HFFc6 (cell line): ENCODE measurements at regions not wholly inside any gene's neighbourhood (a gene's known extent, or its start where the extent isn't known, plus 50 kb on each side); places are given as distances from the start of the nearest gene placed in this dataset.

Experiments
- DNase-seq: peaks from one replicate; pipeline ENCODE4 v3.0.0-alpha.2; 2018
- H3K27ac Mint-ChIP-seq: 2 replicates; pipeline ENCODE4 v1.8.0; 2020; ENCODE audit warnings: mild to moderate bottlenecking, mixed read lengths
- H3K27me3 Mint-ChIP-seq: 2 replicates; pipeline ENCODE4 v1.8.0; 2021; ENCODE audit warnings: mild to moderate bottlenecking, moderate library complexity, mixed read lengths; ENCODE audit not compliant: insufficient read depth
- H3K36me3 Mint-ChIP-seq: 2 replicates; pipeline ENCODE4 v1.8.0; 2021; ENCODE audit warnings: low read depth, mixed read lengths
- H3K4me1 Mint-ChIP-seq: 2 replicates; pipeline ENCODE4 v1.8.0; 2020; ENCODE audit warnings: low read depth, mixed read lengths
- H3K4me3 Mint-ChIP-seq: 2 replicates; pipeline ENCODE4 v1.8.0; 2020; ENCODE audit warnings: mild to moderate bottlenecking, moderate library complexity, mixed read lengths
- H3K9me3 Mint-ChIP-seq: 2 replicates; pipeline ENCODE4 v1.8.0; 2020; ENCODE audit warnings: mild to moderate bottlenecking, mixed read lengths
- TF ChIP-seq, protein P1 (sequence below): fragments of 200-600 bp; sonication (generic); IDR thresholded peaks from 2 replicates; pipeline ENCODE4 v1.5.0; 2021; ENCODE audit warnings: antibody characterized with exemption, mild to moderate bottlenecking

DNA sequence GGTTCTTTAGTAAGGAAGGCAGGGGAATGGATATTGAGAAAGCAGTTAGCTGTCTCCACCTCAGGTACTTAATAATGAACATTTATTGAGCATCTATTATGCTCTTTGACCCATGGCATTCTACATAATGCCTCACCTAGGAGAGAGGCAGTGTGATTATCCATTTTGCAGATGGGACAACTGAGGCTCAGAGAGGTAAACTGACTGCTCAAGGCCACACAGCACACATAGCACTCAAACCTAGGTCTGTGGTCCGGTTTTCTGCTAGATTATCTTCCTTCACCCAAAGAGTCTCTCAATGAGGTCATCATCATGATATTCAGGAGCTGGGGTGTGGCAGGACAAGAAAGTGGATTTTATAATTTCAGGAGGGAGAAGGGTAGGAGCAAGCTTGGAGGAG lies 199.1 kb upstream of the LHX5 start:
- no peak for DNase-seq
- TF ChIP-seq, protein P1, sequence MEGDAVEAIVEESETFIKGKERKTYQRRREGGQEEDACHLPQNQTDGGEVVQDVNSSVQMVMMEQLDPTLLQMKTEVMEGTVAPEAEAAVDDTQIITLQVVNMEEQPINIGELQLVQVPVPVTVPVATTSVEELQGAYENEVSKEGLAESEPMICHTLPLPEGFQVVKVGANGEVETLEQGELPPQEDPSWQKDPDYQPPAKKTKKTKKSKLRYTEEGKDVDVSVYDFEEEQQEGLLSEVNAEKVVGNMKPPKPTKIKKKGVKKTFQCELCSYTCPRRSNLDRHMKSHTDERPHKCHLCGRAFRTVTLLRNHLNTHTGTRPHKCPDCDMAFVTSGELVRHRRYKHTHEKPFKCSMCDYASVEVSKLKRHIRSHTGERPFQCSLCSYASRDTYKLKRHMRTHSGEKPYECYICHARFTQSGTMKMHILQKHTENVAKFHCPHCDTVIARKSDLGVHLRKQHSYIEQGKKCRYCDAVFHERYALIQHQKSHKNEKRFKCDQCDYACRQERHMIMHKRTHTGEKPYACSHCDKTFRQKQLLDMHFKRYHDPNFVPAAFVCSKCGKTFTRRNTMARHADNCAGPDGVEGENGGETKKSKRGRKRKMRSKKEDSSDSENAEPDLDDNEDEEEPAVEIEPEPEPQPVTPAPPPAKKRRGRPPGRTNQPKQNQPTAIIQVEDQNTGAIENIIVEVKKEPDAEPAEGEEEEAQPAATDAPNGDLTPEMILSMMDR: no peak
- no peaks in the 10 kb centered on the region for H3K36me3 Mint-ChIP-seq
- no peak overlapping the region for H3K4me3 Mint-ChIP-seq
- peaks cover 40% of the 10 kb centered on the region for H3K27me3 Mint-ChIP-seq
- H3K4me1 Mint-ChIP-seq: no peaks in the 10 kb centered on the region
- no peak overlapping the region for H3K27ac Mint-ChIP-seq
- no peaks in the 10 kb centered on the region for H3K9me3 Mint-ChIP-seq

DNA sequence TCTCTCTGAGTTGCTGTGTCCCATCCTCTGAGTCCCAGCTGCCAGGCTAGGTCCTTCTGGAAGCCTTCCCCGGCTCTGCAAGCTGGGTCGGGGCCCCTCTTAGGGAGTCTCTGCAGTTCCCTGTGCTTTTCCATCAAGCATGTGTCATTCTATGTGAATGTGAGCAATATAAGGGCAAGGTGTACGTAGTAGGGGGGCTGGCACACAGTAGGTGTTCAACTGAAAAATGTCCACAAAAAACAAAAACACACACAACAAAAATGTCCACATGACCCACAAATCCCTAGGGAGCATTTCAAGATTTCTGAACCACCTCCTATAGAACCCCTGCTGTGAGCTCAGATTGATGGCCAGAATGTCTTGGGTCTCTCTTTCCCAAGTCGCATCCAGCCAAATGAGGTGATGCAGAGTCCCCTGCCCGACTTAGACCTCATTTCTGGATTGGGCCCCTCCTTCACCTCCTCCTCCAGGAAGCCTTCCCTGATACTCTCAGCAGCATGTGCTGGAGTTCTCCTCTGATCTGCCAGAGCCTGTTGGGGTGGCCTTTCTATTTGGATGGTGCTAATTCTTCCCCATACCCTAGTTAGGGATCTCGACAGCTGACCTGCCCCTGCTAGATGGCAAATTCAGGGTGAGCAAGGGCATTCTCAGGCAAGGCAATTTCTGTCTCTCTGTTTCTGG lies 196.1 kb upstream of the LHX5 start:
- Mint-ChIP-seq H3K27me3 (peaks cover 21% of the 10 kb centered on the region), H3K9me3 (no peaks in the 10 kb centered on the region), H3K4me3 (no peak overlapping the region), H3K36me3 (no peaks in the 10 kb centered on the region), H3K27ac (no peak overlapping the region), H3K4me1 (no peaks in the 10 kb centered on the region)
- DNase-seq: no peak
- TF ChIP-seq, protein P1: no peak

DNA sequence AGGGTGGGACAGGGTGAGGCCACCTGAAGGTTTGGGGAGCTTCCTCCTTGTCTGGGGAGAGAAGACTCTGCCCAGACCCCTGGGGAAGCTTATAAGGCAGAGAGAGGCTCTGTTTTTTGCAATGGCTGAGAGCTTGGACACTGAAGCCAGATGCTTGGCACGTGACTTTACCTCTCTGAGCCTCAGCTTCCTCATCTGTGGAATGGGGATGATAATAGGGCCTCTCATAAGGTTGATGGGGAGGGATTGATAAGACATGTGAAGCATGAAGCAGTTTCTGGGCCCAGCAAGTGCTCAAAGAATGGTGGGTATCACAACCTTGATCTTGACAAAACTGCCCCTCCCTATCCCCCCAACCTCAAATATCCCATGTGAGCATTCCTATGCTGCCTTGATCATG lies 195.4 kb upstream of the LHX5 start:
- TF ChIP-seq, protein P1: no peak
- DNase-seq: no peak
- Mint-ChIP-seq H3K9me3 (no peaks in the 10 kb centered on the region), H3K27ac (no peak overlapping the region), H3K4me3 (no peak overlapping the region), H3K36me3 (no peaks in the 10 kb centered on the region), H3K27me3 (peaks cover 25% of the 10 kb centered on the region), H3K4me1 (no peaks in the 10 kb centered on the region)

DNA sequence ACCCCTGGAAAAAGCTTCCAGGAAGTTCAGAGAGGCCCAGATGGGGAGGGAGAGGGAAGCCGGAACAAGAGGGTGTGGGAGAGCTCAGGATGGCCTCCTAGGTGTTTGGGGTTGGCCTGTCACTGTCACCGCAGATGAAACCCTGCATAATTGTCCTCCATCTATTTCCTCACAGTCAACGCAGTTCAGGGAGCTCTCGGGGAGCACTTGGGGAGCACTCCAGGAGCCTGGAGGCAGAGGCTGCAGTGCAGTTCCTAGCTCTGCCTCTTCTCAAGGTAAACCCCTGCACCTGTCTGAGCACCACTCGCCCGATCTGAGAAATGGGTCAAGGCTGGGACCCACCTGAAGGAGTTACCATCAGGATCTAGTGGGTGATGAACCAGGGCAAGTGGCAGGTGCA lies 194.6 kb upstream of the LHX5 start:
- Mint-ChIP-seq H3K27me3 (peaks cover 29% of the 10 kb centered on the region), H3K27ac (no peak overlapping the region), H3K4me3 (no peak overlapping the region), H3K36me3 (no peaks in the 10 kb centered on the region), H3K9me3 (no peaks in the 10 kb centered on the region), H3K4me1 (no peaks in the 10 kb centered on the region)
- no peak for DNase-seq
- TF ChIP-seq, protein P1: no peak

DNA sequence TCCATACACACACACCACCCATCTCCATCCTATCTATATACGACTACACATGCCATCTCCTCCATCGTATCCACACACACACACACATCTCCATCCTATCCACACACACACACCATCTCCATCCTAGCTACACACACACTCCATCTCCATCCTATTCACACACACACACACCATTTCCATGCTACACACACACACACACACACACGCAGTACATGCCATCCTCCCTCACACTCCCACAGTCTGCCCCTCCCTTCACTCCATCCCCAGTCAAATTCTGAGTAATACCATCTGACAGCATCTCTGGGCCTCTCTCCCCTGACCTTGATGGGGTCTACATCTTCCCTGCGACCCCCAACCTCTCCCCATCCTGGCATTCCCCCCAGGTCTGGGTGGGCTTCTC lies 193.8 kb upstream of the LHX5 start:
- H3K4me1 Mint-ChIP-seq: no peaks in the 10 kb centered on the region
- H3K27ac Mint-ChIP-seq: no peak overlapping the region
- DNase-seq: no peak
- no peaks in the 10 kb centered on the region for H3K36me3 Mint-ChIP-seq
- H3K4me3 Mint-ChIP-seq: no peak overlapping the region
- peaks cover 29% of the 10 kb centered on the region for H3K27me3 Mint-ChIP-seq
- H3K9me3 Mint-ChIP-seq: no peaks in the 10 kb centered on the region
- TF ChIP-seq, protein P1: no peak
